Lower leg skin (tissue), 3 donors: ENCODE measurements at regions not wholly inside any gene's neighbourhood (a gene's known extent, or its start where the extent isn't known, plus 50 kb on each side); places are given as distances from the start of the nearest gene placed in this dataset.

Experiments
- POLR2A ChIP-seq, 2 donors: fragments of 450-650 bp; IDR thresholded peaks; one replicate each; pipeline ENCODE4 v1.6.1; 2016 to 2017; ENCODE audit warnings: antibody characterized with exemption in 2 of 2, mild to moderate bottlenecking in 1 of 2, moderate library complexity in 1 of 2
- TF ChIP-seq, protein P1 (sequence below), 3 donors: fragments of 450-650 bp; IDR thresholded peaks; one replicate each; pipeline ENCODE4 v1.5.1; 2016; ENCODE audit warnings: antibody characterized with exemption in 3 of 3, mild to moderate bottlenecking in 3 of 3, moderate library complexity in 2 of 3

DNA sequence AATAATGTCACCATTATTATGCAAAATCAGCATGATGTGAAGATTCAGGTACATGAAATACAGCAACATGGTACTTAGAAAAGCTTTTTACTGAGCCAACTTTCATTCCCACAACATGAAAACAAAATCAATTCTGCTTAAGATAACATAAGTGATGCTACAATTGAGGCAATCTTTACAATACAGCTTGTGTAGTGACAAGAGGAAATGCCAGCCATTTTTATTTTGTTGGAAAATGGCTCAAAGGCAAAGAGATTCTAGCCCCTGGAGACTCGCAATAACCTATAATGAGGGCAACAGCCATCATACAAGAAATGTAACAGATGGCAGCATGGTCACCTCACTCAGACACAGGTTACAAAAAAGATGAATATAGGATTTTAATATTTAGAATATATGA is 560.4 kb downstream of the SPOCK3 start:
- TF ChIP-seq, protein P1, sequence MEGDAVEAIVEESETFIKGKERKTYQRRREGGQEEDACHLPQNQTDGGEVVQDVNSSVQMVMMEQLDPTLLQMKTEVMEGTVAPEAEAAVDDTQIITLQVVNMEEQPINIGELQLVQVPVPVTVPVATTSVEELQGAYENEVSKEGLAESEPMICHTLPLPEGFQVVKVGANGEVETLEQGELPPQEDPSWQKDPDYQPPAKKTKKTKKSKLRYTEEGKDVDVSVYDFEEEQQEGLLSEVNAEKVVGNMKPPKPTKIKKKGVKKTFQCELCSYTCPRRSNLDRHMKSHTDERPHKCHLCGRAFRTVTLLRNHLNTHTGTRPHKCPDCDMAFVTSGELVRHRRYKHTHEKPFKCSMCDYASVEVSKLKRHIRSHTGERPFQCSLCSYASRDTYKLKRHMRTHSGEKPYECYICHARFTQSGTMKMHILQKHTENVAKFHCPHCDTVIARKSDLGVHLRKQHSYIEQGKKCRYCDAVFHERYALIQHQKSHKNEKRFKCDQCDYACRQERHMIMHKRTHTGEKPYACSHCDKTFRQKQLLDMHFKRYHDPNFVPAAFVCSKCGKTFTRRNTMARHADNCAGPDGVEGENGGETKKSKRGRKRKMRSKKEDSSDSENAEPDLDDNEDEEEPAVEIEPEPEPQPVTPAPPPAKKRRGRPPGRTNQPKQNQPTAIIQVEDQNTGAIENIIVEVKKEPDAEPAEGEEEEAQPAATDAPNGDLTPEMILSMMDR (IDR thresholded peaks at IDR 0.05): no peak
- TF ChIP-seq POLR2A (IDR thresholded peaks at IDR 0.05): no peak
